ENCODE measurements at regions not wholly inside any gene's neighbourhood (a gene's known extent, or its start where the extent isn't known, plus 50 kb on each side); places are given as distances from the start of the nearest gene placed in this dataset.
A peak's percentile ranks its signal among the peaks of the same experiment; 100 is the strongest.

DNA sequence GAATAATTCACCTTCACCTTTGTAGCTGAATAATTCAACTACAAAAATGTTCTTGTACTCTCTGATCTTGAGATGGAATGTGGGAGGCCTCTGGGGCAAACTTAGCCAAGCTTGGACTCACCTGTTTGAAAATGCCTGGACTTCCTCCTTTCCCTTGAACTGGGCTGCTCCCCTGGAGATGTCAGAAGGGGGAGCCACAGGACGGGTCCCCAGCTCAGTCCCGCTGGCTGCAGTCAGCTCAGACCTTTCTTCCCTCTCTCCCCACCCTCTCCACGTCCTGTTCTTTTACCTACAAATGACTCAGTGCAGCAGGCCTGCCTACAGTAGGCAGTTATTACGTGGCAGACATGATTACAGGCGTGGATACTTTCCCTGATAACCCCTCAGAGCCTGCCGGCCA is 131.5 kb upstream of the RALGAPA2 start:
- no peak overlapping the region for H3K4me3 Mint-ChIP-seq (ENCODE audit: unreplicated experiment)
- H3K36me3 Mint-ChIP-seq (ENCODE audit: low read depth), result no peaks in the 10 kb centered on the region
- H3K4me1 Mint-ChIP-seq (ENCODE audit: low read depth), result no peaks in the 10 kb centered on the region
- no peaks in the 10 kb centered on the region for H3K9me3 Mint-ChIP-seq (ENCODE audit: low read depth)
- no peak for DNase-seq (ENCODE audit: low spot score)
- H3K27ac Mint-ChIP-seq (ENCODE audit: unreplicated experiment), result no peak overlapping the region
- TF ChIP-seq, protein P1, sequence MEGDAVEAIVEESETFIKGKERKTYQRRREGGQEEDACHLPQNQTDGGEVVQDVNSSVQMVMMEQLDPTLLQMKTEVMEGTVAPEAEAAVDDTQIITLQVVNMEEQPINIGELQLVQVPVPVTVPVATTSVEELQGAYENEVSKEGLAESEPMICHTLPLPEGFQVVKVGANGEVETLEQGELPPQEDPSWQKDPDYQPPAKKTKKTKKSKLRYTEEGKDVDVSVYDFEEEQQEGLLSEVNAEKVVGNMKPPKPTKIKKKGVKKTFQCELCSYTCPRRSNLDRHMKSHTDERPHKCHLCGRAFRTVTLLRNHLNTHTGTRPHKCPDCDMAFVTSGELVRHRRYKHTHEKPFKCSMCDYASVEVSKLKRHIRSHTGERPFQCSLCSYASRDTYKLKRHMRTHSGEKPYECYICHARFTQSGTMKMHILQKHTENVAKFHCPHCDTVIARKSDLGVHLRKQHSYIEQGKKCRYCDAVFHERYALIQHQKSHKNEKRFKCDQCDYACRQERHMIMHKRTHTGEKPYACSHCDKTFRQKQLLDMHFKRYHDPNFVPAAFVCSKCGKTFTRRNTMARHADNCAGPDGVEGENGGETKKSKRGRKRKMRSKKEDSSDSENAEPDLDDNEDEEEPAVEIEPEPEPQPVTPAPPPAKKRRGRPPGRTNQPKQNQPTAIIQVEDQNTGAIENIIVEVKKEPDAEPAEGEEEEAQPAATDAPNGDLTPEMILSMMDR (IDR thresholded peaks at IDR 0.05), result no peak
- H3K27me3 Mint-ChIP-seq (ENCODE audit: low read depth), result peaks cover 30% of the 10 kb centered on the region

DNA sequence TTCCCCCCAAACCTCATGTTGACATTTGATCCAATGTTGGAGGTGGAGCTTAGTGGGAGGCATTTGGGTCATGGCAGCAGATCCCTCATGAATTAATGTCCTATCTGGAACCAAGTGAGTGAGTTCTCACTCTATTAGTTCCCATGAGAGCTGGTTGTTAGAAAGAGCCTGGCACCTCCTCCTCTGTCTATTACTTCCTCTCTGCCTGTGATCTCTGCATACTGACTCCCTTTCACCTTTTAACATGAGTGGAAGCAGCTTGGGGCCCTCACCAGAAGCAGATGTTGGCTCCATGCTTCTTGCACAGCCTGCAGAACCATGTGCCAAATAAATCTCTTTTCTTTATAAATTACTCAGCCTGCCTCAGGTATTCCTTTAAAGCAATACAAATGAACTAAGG is 127.3 kb upstream of the RALGAPA2 start:
- no peak overlapping the region for H3K27ac Mint-ChIP-seq (ENCODE audit: unreplicated experiment)
- H3K4me3 Mint-ChIP-seq (ENCODE audit: unreplicated experiment), result no peak overlapping the region
- H3K27me3 Mint-ChIP-seq (ENCODE audit: low read depth), result peaks cover 39% of the 10 kb centered on the region
- TF ChIP-seq, protein P1 (IDR thresholded peaks at IDR 0.05), result no peak
- DNase-seq (ENCODE audit: low spot score), result no peak
- peaks cover 4% of the 10 kb centered on the region for H3K4me1 Mint-ChIP-seq (ENCODE audit: low read depth)
- H3K36me3 Mint-ChIP-seq (ENCODE audit: low read depth), result no peaks in the 10 kb centered on the region
- no peaks in the 10 kb centered on the region for H3K9me3 Mint-ChIP-seq (ENCODE audit: low read depth)

DNA sequence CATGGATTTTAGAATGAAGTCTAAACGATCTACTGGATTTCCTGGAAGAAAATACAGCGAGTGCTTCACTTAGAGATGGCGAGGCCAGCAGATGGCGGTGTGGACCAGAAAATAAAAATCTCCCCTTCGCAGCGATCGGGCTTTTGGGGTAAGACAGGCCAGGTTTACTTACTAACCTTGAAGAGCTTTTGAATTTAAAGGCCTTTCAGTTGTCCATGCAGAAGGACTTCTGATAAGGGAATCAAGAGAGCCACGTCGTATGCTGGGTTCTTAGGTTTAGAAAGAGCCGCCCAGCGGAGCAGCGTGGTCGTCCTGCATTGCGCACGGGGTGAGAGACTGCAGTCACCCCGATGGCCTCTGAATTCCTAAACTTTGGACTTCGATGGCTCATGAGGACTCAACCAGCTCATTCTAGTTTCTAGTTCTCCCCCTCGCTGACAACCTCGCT is 125.2 kb upstream of the RALGAPA2 start:
- H3K27ac Mint-ChIP-seq (ENCODE audit: unreplicated experiment), result no peak overlapping the region
- no peaks in the 10 kb centered on the region for H3K36me3 Mint-ChIP-seq (ENCODE audit: low read depth)
- H3K9me3 Mint-ChIP-seq (ENCODE audit: low read depth), result no peaks in the 10 kb centered on the region
- H3K4me1 Mint-ChIP-seq (ENCODE audit: low read depth), result peaks cover 4% of the 10 kb centered on the region
- H3K4me3 Mint-ChIP-seq (ENCODE audit: unreplicated experiment), result peak overlapping the region; percentile 14
- no peak for DNase-seq (ENCODE audit: low spot score)
- peaks cover 43% of the 10 kb centered on the region for H3K27me3 Mint-ChIP-seq (ENCODE audit: low read depth)
- TF ChIP-seq, protein P1 (IDR thresholded peaks at IDR 0.05), result peak; percentile 93

DNA sequence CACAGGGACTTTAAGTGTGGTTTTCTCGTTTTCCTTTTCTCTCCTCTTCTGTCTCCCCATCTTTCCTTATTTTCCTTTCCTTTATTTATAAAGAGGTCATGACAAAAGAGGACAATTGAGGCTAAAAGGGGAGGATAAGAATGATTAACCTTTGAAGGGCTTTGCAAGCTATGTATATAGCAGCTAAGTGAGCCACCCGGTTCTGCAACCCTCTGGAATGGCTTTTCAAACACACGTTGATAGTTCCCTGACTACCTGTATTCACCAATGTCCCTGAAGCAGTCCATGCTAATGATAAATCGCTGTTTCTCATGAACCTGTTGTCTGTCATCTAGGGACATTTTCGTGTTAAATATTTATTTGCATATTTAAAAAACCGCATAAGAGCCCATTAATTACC is 124.4 kb upstream of the RALGAPA2 start:
- DNase-seq (ENCODE audit: low spot score), result no peak
- Mint-ChIP-seq H3K36me3 (ENCODE audit: low read depth) (no peaks in the 10 kb centered on the region), H3K4me3 (ENCODE audit: unreplicated experiment) (no peak overlapping the region), H3K9me3 (ENCODE audit: low read depth) (no peaks in the 10 kb centered on the region), H3K4me1 (ENCODE audit: low read depth) (peaks cover 4% of the 10 kb centered on the region), H3K27ac (ENCODE audit: unreplicated experiment) (no peak overlapping the region), H3K27me3 (ENCODE audit: low read depth) (peaks cover 40% of the 10 kb centered on the region)
- TF ChIP-seq, protein P1 (IDR thresholded peaks at IDR 0.05), result no peak

DNA sequence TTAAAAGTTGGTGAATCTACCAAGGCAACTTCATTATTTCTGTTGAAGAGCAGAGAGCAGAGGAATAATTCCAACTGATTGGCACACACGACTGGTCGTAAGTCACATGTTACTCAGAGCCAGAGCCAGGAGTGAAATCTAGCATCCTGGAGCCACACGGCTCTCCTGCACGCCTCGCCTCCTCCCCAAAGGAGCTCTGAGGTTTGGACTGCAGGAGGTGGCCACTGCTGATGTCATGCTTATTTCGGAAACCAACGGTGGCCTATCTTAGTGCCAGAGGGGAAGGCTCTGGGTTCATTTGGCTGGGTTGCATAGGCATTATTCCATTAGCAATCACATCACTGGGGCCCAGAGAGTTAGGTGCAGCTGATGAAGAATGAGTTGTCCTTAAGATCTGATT is 123.5 kb upstream of the RALGAPA2 start:
- TF ChIP-seq, protein P1 (IDR thresholded peaks at IDR 0.05), result no peak
- DNase-seq (ENCODE audit: low spot score), result no peak
- no peak overlapping the region for H3K4me3 Mint-ChIP-seq (ENCODE audit: unreplicated experiment)
- no peaks in the 10 kb centered on the region for H3K36me3 Mint-ChIP-seq (ENCODE audit: low read depth)
- no peak overlapping the region for H3K27ac Mint-ChIP-seq (ENCODE audit: unreplicated experiment)
- H3K27me3 Mint-ChIP-seq (ENCODE audit: low read depth), result peaks cover 41% of the 10 kb centered on the region
- peaks cover 4% of the 10 kb centered on the region for H3K4me1 Mint-ChIP-seq (ENCODE audit: low read depth)
- H3K9me3 Mint-ChIP-seq (ENCODE audit: low read depth), result no peaks in the 10 kb centered on the region

Measured in chondrocyte (in vitro differentiated cells).